HG02623 (cell line): ENCODE measurements at regions not wholly inside any gene's neighbourhood (a gene's known extent, or its start where the extent isn't known, plus 50 kb on each side); places are given as distances from the start of the nearest gene placed in this dataset.

Experiments
- ATAC-seq: cut with Tn5 transposase; IDR thresholded peaks from one replicate; pipeline ENCODE4 v1.9.1; 2021; ENCODE audit warnings: moderate library complexity; ENCODE audit not compliant: unreplicated experiment

GRCh38 chr16:65783709-65784474, 582.6 kb upstream of the CDH5 start:
- no peak for ATAC-seq

GRCh38 chr16:65782611-65783600, 583.6 kb upstream of the CDH5 start:
- ATAC-seq: no peak

GRCh38 chr16:65781855-65782254, 584.6 kb upstream of the CDH5 start:
- ATAC-seq: no peak

- ATAC-seq: no peak
Measured at GRCh38 chr16:65781363-65781762, 585.1 kb upstream of the CDH5 start.

- ATAC-seq: no peak
Measured at GRCh38 chr16:65779201-65779600, 587.3 kb upstream of the CDH5 start.

GRCh38 chr16:65776639-65777183, 589.8 kb upstream of the CDH5 start:
- no peak for ATAC-seq

GRCh38 chr16:65775829-65776228, 590.7 kb upstream of the CDH5 start:
- ATAC-seq: no peak

GRCh38 chr16:65774350-65774749, 592.1 kb upstream of the CDH5 start:
- no peak for ATAC-seq

GRCh38 chr16:65773301-65773874, 593.1 kb upstream of the CDH5 start:
- ATAC-seq: no peak

GRCh38 chr16:65772134-65772732, 594.3 kb upstream of the CDH5 start:
- no peak for ATAC-seq

- no peak for ATAC-seq
Measured at GRCh38 chr16:65771707-65772106, 594.8 kb upstream of the CDH5 start.

GRCh38 chr16:65770752-65771151, 595.7 kb upstream of the CDH5 start:
- no peak for ATAC-seq

GRCh38 chr16:65769776-65770438, 596.6 kb upstream of the CDH5 start:
- ATAC-seq: no peak

- ATAC-seq: no peak
Measured at GRCh38 chr16:65769055-65769465, 597.4 kb upstream of the CDH5 start.

- ATAC-seq: no peak
Measured at GRCh38 chr16:65767125-65767524, 599.4 kb upstream of the CDH5 start.

GRCh38 chr16:65763640-65764305, 602.7 kb upstream of the CDH5 start:
- ATAC-seq: no peak

GRCh38 chr16:65760874-65761273, 605.6 kb upstream of the CDH5 start:
- ATAC-seq: no peak

- no peak for ATAC-seq
Measured at GRCh38 chr16:65758620-65759019, 607.9 kb upstream of the CDH5 start.

GRCh38 chr16:65757064-65757463, 609.4 kb upstream of the CDH5 start:
- ATAC-seq: no peak

- no peak for ATAC-seq
Measured at GRCh38 chr16:65756163-65756562, 610.3 kb upstream of the CDH5 start.
